GM18873 (cell line): ENCODE measurements at regions not wholly inside any gene's neighbourhood (a gene's known extent, or its start where the extent isn't known, plus 50 kb on each side); places are given as distances from the start of the nearest gene placed in this dataset.

Experiments
- ATAC-seq: cut with Tn5 transposase; IDR thresholded peaks from one replicate; pipeline ENCODE4 v1.9.1; 2021; ENCODE audit warnings: mild to moderate bottlenecking, moderate library complexity, moderate number of reproducible peaks; ENCODE audit not compliant: unreplicated experiment, low FRiP score

- no peak for ATAC-seq
Observed at GRCh38 chr7:86916277-86916825, 143.1 kb downstream of the ELAPOR2 start.

- no peak for ATAC-seq
Observed at GRCh38 chr7:86914551-86914950, 144.9 kb downstream of the ELAPOR2 start.
